ENCODE measurements at regions not wholly inside any gene's neighbourhood (a gene's known extent, or its start where the extent isn't known, plus 50 kb on each side); places are given as distances from the start of the nearest gene placed in this dataset.
"Not testable (repeated sequence)": the region's sequence is repeated elsewhere in the genome, so short reads cannot be mapped to it uniquely, and the experiment has no call there.

DNA sequence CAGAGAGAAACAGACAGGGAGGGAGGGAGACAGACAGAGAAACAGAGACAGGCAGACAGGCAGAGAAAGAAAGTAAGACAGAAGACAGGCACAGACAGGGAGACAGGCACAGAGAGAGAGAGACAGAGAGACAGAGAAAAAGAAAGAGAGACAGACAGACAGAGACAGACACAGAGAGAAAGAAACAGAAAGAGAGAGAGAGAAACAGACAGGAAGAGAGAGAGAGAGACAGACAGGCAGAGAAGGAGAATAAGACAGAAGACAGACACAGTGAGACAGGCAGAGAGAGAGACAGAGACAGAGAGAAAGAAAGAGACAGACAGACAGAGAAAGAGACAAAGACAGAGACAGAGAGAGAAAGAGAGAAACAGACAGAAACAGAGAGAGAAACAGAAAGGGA lies 754.8 kb upstream of the DEFB115 start:
- H3K4me3 ChIP-seq (ENCODE audit: low read depth, low read length, poor library complexity, severe bottlenecking), result no peak overlapping the region
- no peak overlapping the region for H3K27ac ChIP-seq (ENCODE audit: low read depth, low read length, poor library complexity, severe bottlenecking)
- no peak overlapping the region for H3K4me2 ChIP-seq (ENCODE audit: low read length)
- H3K9ac ChIP-seq (ENCODE audit: low read length), result no peak overlapping the region
- TF ChIP-seq EZH2 (IDR thresholded peaks at IDR 0.05; ENCODE audit: borderline replicate concordance, low read length), result no peak
- TF ChIP-seq, protein P1, sequence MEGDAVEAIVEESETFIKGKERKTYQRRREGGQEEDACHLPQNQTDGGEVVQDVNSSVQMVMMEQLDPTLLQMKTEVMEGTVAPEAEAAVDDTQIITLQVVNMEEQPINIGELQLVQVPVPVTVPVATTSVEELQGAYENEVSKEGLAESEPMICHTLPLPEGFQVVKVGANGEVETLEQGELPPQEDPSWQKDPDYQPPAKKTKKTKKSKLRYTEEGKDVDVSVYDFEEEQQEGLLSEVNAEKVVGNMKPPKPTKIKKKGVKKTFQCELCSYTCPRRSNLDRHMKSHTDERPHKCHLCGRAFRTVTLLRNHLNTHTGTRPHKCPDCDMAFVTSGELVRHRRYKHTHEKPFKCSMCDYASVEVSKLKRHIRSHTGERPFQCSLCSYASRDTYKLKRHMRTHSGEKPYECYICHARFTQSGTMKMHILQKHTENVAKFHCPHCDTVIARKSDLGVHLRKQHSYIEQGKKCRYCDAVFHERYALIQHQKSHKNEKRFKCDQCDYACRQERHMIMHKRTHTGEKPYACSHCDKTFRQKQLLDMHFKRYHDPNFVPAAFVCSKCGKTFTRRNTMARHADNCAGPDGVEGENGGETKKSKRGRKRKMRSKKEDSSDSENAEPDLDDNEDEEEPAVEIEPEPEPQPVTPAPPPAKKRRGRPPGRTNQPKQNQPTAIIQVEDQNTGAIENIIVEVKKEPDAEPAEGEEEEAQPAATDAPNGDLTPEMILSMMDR (IDR thresholded peaks at IDR 0.05; ENCODE audit: low read length), result no peak
- no peaks in the 10 kb centered on the region for H3K9me2 ChIP-seq (ENCODE audit: low read depth, low read length)
- H3F3A ChIP-seq (ENCODE audit: insufficient read depth, low read length), result no peaks in the 10 kb centered on the region
- no peaks in the 10 kb centered on the region for H3K36me3 ChIP-seq (ENCODE audit: insufficient read depth, low read length)
- no peaks in the 10 kb centered on the region for H3K9me3 ChIP-seq (ENCODE audit: low read length)
- H2AFZ ChIP-seq (ENCODE audit: low read length), result no peak overlapping the region
- no peaks in the 10 kb centered on the region for H3K27me3 ChIP-seq (ENCODE audit: insufficient read depth, low read length)
- peaks cover 4% of the 10 kb centered on the region for H3K4me1 ChIP-seq (ENCODE audit: insufficient read depth, low read length, severe bottlenecking)
- H3K79me2 ChIP-seq (ENCODE audit: insufficient read depth, low read length), result no peaks in the 10 kb centered on the region
- H4K20me1 ChIP-seq (ENCODE audit: insufficient read depth, low read length), result no peaks in the 10 kb centered on the region

DNA sequence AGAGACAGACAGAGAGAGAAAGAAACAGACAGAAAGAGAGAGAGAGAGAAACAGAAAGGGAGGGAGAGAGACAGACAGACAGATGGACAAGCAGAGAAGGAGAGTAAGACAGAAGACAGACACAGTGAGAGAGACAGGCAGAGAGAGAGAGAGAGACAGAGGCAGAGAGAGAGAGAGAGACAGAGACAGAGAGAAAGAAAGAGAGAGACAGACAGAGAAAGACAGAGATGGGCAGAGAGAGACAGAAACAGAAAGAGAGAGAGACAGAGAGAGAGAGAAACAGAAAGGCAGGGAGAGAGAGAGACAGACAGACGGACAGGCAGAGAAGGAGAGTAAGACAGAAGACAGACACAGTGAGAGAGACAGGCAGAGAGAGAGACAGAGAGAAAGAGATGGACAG lies 754.3 kb upstream of the DEFB115 start:
- H3K9me3 ChIP-seq (ENCODE audit: low read length); H4K20me1 ChIP-seq (ENCODE audit: insufficient read depth, low read length); H3K27me3 ChIP-seq (ENCODE audit: insufficient read depth, low read length); H2AFZ ChIP-seq (ENCODE audit: low read length); H3K4me3 ChIP-seq (ENCODE audit: low read depth, low read length, poor library complexity, severe bottlenecking); H3K4me2 ChIP-seq (ENCODE audit: low read length); H3K4me1 ChIP-seq (ENCODE audit: insufficient read depth, low read length, severe bottlenecking); H3K27ac ChIP-seq (ENCODE audit: low read depth, low read length, poor library complexity, severe bottlenecking); H3K36me3 ChIP-seq (ENCODE audit: insufficient read depth, low read length); H3K79me2 ChIP-seq (ENCODE audit: insufficient read depth, low read length); H3K9me2 ChIP-seq (ENCODE audit: low read depth, low read length); H3K9ac ChIP-seq (ENCODE audit: low read length); H3F3A ChIP-seq (ENCODE audit: insufficient read depth, low read length): not testable (repeated sequence)

DNA sequence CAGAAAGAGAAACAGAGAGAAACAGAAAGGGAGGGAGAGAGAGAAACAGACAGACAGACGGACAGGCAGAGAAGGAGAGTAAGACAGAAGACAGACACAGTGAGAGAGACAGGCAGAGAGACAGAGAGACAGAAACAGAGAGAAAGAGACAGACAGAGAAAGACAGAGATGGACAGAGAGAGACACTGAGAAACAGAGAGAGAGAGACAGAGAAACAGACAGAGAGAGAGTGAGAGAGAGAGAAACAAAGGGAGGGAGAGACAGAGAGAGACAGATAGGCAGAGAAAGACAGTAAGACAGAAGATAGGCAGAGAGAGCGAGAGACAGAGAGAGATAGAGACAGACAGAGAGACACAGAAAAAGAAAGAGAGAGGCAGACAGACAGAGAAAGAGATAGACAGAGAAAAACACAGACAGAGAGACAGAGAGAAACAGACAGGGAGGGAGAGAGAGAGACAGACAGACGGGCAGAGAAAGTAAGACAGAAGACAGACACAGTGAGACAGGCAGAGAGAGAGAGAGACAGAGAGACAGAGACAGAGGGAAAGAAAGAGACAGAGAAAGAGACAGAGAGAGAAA lies 753.4 kb upstream of the DEFB115 start:
- Histone ChIP-seq H3K9me3 (ENCODE audit: low read length) (no peaks in the 10 kb centered on the region), H3K4me2 (ENCODE audit: low read length) (no peak overlapping the region), H2AFZ (ENCODE audit: low read length) (no peak overlapping the region), H3K79me2 (ENCODE audit: insufficient read depth, low read length) (no peaks in the 10 kb centered on the region), H3K4me1 (ENCODE audit: insufficient read depth, low read length, severe bottlenecking) (peaks cover 4% of the 10 kb centered on the region), H4K20me1 (ENCODE audit: insufficient read depth, low read length) (no peaks in the 10 kb centered on the region), H3K36me3 (ENCODE audit: insufficient read depth, low read length) (no peaks in the 10 kb centered on the region), H3K9me2 (ENCODE audit: low read depth, low read length) (no peaks in the 10 kb centered on the region), H3K4me3 (ENCODE audit: low read depth, low read length, poor library complexity, severe bottlenecking) (no peak overlapping the region), H3F3A (ENCODE audit: insufficient read depth, low read length) (no peaks in the 10 kb centered on the region), H3K27me3 (ENCODE audit: insufficient read depth, low read length) (no peaks in the 10 kb centered on the region), H3K9ac (ENCODE audit: low read length) (no peak overlapping the region), H3K27ac (ENCODE audit: low read depth, low read length, poor library complexity, severe bottlenecking) (no peak overlapping the region)
- no peak for TF ChIP-seq EZH2 (IDR thresholded peaks at IDR 0.05; ENCODE audit: borderline replicate concordance, low read length)
- TF ChIP-seq, protein P1 (IDR thresholded peaks at IDR 0.05; ENCODE audit: low read length), result no peak

DNA sequence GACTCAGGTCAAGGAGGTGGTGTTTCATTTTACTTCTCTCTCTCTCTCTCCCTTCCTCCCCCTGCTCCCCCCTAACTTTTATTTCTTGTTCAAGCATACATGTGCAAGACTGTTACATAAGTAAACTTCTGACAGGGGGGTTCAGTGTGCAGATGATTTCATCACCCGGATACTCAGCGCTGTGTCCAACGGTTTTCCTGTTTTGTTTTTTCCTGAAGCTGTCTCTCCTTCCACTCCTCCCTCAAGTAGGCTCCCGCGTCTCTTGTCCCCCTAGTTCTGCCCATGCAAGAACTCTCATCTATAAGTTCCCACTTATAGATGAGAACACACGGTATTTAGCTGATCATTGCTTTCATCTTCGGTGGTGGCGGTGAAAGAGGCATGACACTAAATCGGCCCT lies 751.9 kb upstream of the DEFB115 start:
- Histone ChIP-seq H3K4me2 (ENCODE audit: low read length) (no peak overlapping the region), H3K4me3 (ENCODE audit: low read depth, low read length, poor library complexity, severe bottlenecking) (no peak overlapping the region), H3K36me3 (ENCODE audit: insufficient read depth, low read length) (no peaks in the 10 kb centered on the region), H3K27me3 (ENCODE audit: insufficient read depth, low read length) (no peaks in the 10 kb centered on the region), H3K9ac (ENCODE audit: low read length) (no peak overlapping the region), H2AFZ (ENCODE audit: low read length) (no peak overlapping the region), H3F3A (ENCODE audit: insufficient read depth, low read length) (no peaks in the 10 kb centered on the region), H3K9me3 (ENCODE audit: low read length) (no peaks in the 10 kb centered on the region), H4K20me1 (ENCODE audit: insufficient read depth, low read length) (no peaks in the 10 kb centered on the region), H3K4me1 (ENCODE audit: insufficient read depth, low read length, severe bottlenecking) (peaks cover 4% of the 10 kb centered on the region), H3K27ac (ENCODE audit: low read depth, low read length, poor library complexity, severe bottlenecking) (no peak overlapping the region), H3K9me2 (ENCODE audit: low read depth, low read length) (no peaks in the 10 kb centered on the region), H3K79me2 (ENCODE audit: insufficient read depth, low read length) (no peaks in the 10 kb centered on the region)
- no peak for TF ChIP-seq EZH2 (IDR thresholded peaks at IDR 0.05; ENCODE audit: borderline replicate concordance, low read length)
- TF ChIP-seq, protein P1 (IDR thresholded peaks at IDR 0.05; ENCODE audit: low read length), result no peak
